ENCODE measurements at regions not wholly inside any gene's neighbourhood (a gene's known extent, or its start where the extent isn't known, plus 50 kb on each side); places are given as distances from the start of the nearest gene placed in this dataset.
"Not testable (repeated sequence)": the region's sequence is repeated elsewhere in the genome, so short reads cannot be mapped to it uniquely, and the experiment has no call there.

DNA sequence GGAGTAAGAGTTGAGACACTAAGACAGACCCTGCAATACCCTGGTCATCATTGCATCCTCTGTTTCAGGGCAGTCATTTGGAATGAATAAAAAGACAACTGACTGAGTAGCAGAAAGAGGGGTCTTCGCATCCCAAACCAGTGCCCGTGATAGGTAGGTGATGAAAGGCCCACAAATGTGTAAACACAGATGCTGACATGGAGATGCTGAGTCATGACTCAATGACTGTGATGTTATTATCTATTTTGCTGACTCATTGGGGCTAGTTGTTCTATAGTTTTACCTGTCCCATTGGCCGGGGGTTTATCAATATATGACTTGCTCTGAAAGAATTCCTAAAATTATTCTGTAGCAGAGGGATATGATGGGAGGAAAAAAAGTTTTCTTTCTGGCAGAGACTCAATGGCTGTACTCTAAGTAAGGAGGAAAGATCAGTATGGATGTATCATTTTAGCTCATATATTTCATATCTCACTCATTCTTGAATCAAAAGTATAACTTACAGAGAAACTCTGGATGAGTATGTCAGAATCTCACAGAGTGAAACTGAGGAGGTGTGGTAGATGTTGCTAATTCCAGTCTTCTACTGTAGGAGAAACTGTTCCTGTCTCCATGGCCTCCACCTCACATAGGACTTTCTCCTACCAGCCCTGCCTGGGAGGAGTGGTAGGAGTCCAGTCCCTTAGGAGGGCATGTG lies 119.9 kb upstream of the PREP start:
- no peak for DNase-seq
- intact Hi-C loops (cut with DNase I): no loop called here

- DNase-seq: no peak
- intact Hi-C loops (cut with DNase I): no loop called here
Measured at GRCh38 chr6:105519954-105520353, 117.1 kb upstream of the PREP start.

GRCh38 chr6:105518993-105519392 lies 116.1 kb upstream of the PREP start:
- DNase-seq; intact Hi-C loops (cut with DNase I): not testable (repeated sequence)

GRCh38 chr6:105515054-105515453 lies 112.2 kb upstream of the PREP start:
- intact Hi-C loops (cut with DNase I): no loop called here
- no peak for DNase-seq

DNA sequence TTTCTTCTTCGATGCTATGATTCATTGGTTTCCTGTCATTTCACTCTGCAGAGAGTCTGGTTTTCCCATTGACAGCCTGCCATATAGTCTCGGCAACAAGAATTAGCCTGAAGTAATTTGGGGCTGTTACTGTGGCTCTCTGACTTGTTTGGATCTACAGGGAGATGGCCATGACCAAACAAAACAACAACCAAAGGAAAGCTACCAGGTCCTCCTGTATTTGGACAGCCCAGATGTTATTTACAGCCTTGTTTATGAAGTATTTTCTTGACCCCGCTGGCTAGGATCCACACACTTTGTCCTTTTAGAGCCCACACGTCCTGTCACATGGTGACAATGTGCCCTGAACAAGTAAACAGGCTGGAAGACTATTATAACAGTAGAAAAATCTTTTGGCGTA lies 111.4 kb upstream of the PREP start:
- intact Hi-C loops (cut with DNase I): no loop called here
- no peak for DNase-seq

DNA sequence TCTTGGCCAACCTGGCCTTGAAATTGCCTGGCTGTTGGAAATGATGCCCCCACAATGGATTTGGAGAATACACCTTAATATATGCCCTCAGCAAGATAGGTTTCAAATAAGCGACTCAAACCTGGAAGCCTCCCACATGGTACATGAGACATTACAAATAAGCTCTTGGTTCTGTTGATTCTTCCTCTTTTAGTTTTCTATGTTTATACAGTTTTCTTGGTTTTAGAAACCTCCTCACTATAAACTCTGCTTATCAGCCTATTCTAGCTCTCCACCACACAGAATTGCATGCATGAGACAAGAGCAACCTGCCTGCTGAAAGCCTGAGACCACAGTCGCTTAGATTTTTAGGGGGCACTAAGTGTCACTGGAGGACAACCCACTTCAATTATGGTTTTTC lies 108.8 kb upstream of the PREP start:
- DNase-seq: no peak

DNA sequence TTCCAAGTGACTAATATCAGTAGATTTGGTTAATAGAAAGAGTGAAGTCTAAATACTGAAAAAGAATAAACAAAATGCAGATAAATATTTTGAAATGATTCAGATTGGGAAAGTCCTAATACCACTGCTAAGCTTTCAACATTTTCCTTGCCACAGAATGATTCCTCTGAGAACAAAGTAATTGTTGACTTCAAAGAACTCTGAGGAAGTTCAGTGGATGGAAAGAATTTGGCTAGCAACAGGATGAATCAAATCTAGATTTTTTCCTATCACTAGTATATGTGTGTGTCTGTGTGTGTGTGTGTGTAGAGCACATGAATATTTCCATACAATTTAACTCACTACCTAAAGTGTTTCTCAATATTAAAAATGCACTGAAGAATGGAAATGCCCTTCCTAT lies 107.9 kb upstream of the PREP start:
- DNase-seq: no peak
- intact Hi-C loops (cut with DNase I): no loop called here

More for the DNA sequence above, 108.8 kb upstream of the PREP start:
- intact Hi-C loops (cut with DNase I): no loop called here

DNA sequence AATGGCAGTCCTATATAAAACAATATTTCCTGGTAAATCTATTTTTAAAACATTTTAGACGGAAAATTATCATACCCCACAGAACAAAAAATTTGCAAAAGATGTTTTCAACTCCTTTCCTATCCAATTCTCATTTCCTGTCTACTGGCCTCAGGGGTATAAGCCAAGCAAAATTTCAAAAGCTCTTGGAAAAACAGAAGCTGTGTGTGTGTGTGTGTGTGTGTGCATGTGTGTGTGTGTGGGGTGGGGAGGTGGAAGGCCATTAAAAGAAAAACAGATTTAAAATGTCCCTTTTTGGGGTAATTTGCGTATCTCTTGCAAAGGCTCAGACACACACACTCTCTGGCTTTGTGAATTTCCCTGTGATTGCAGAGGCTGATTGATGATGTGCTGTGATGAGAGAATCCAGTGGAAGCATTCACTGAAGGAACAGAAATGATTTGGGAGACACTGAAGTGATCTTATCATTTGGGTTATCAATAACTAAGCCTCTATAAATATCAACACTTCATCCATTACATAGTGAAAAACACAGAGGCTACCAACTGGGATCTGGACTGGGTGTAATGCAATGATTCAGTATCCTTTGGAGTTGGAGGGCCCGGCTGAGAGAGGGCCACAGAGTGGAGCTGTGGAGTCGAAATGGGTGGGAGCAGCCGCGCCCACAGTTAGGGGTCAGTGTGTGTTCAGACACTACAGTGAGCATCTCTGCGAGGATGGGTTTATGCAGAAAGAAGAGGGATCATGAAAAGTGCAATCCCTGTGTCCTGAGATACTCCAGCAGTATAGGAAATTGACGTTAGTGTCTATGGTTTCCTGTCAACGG lies 106.8 kb upstream of the PREP start:
- DNase-seq: peak in 6 of 10 donors; percentile 12 to 84 (median 43)
- intact Hi-C loops (cut with DNase I): no loop called here

GRCh38 chr6:105507811-105508210 lies 104.9 kb upstream of the PREP start:
- no peak for DNase-seq
- intact Hi-C loops (cut with DNase I): no loop called here

DNA sequence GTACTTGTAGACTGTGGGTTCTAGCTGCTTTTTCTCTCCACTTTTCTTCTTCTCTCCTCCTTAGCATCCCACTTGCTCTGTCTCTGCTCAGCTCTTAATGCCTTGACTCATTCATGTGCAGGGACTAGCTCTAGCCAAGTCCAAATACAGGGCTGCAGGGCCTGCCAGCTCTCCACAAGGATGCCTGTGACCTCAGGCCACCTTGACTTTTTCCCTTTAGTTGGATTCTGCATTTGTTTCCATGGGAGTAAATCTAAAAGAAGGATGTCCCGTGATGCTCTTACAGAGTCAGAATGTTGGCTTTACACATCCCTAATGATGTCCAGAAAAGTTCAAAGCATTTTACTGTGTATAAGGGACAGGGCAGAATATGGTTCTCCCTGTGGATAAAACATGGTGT lies 101.8 kb upstream of the PREP start:
- intact Hi-C loops (cut with DNase I): no loop called here
- no peak for DNase-seq

DNA sequence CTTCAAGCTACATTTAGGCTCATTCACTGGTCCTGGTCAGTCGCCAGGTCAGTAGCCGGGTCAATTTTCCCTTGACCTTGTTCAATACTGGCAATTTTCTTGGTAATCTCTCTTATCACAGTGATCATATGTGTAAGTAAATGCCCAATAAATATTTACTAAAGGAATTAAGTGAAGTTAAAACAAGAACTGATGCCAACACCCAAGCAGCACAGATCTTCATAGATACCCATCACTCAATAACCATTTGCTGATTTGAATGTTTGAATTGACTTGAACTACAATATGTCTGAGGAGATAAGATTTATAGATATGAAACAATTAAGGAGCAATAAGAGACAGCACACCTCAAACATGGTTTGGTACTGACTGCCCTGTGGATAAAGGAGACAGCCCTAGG lies 100.8 kb upstream of the PREP start:
- DNase-seq: no peak
- intact Hi-C loops (cut with DNase I): no loop called here

- no peak for DNase-seq
- intact Hi-C loops (cut with DNase I): no loop called here
Measured at GRCh38 chr6:105501826-105502344, 99.0 kb upstream of the PREP start.

DNA sequence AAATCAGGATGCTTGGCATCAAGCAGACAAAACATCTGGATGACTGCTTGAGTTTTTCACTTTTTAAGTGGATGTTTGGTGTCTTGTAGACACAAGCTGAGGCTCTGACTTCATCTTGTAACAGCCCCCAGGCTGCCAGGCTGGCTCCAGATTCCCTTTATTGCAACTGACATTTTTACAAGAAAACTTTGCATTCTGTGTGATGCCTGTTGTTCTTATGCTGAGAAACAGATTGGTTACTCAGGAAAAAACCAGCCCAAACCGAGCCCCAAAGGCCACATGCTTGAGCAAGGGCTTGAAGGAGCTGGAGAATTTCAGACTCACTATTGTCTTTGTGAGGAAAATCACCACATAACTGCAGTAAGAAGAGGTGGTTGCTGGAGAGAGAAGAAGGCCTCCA lies 98.4 kb upstream of the PREP start:
- intact Hi-C loops (cut with DNase I): no loop called here
- DNase-seq: no peak

DNA sequence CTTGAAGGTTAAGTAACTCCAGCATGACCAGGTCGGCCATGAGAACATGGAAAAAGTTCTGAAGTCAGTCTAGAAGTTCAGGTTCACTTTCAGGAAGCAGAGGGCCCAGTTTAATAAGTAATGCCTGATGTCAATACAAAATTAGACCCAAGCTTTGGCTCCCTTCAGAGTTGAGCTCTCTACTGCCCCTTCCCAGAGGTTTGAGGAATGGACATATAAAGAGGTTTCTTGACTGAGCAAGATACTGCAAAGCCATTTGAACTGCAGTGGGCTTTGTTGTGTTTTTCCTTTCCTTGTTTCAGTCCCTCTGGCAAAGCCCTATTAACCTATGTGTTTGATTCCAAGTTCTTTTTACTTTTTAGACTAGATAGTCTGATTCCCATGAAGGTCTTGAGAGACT lies 97.8 kb upstream of the PREP start:
- DNase-seq: no peak
- intact Hi-C loops (cut with DNase I): no loop called here

DNA sequence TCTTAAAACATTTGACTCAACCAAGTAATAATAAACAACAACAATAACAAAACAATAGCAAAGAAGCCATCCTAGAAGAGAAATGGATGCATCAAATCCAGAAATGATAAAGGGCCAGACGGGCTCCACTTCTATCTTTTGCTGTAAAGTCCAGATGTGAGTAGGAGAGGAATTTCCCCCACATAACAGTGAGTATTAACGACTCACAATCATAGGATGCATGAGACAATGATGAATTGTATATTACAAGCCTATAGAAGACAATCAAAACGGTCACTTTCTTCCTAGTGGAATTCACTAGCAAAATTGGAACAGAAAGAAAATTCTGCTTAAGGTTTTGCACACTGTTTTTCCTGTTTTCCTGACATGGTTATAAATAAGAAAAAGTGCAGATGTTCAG lies 97.0 kb upstream of the PREP start:
- no peak for DNase-seq
- intact Hi-C loops (cut with DNase I): loop anchor here (10.0 kb wide), 1 partner anchor 95 kb away; no protein-coding TSS in a partner anchor

DNA sequence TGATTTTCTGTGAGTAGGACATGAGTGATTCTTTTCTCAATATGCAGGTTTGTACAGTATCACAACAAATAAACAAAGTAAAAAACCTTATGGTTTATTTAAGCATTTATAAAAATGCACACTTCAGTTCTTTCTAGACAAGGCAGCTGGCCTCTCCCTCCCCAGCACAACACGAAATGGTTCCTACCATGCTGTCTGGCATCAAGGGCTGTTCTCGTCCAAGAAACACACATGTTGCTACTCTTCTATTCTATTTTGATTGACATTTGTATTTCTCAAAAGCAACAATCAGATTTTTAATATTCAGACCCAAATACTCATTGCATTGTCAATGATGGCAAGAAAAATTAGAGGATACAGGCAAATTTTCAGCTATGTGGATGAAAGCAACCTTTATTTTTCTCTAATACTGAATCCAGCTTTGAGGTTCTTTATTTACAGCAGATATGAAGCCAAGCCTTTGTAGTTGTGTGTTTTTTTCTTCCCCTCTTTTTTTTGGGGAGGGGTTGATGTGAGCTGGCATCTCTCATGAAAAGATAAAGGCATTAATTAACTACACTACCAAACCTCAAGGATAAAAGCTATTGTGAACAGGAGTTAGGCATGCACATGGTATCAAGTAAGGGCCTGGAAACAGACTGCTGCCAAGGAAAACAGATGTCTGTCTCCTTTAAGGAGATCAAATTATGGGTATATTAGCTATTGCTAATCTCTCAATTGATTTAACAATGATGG lies 96.4 kb upstream of the PREP start:
- intact Hi-C loops (cut with DNase I): loop anchor here (10.0 kb wide), 1 partner anchor 95 kb away; no protein-coding TSS in a partner anchor
- no peak for DNase-seq

DNA sequence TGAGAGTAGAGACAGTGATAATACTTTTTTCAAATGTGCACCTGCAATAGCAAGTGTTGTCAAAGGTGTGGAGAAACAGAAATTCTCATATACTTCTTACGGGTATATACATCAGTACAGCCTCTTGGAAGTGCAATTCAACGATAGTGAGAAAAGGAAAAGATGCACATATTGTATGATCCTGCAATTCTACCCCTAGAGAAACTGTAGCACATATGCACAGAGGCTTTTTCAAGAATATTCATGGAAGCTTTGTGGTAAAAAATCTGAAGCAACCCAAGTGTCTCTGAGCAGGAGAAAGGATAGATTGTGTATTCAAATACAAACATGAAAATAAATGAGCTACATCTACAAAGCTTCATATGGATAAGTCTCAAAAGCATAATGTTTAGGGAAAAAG lies 94.7 kb upstream of the PREP start:
- no peak for DNase-seq
- intact Hi-C loops (cut with DNase I): loop anchor here (10.0 kb wide), 1 partner anchor 97 kb away; no protein-coding TSS in a partner anchor

DNA sequence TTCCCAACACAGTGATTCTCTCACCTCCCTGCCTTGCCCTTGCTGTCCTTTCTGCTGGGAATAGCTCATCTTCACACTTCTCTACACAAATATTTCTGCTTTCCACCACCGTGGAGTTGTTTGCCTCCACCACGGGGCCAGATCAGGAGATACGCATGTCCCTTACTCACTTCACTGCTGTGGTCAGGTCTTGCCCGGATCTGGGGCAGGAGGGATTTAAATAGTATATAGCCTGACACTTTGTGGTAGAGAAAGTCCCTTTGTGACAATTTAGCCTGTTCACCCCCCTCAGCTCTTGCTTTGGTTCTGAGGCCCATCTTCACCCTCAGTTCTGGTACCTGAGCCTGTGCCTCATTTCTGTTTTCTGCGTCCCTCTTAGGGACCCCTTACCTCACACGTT lies 92.6 kb upstream of the PREP start:
- intact Hi-C loops (cut with DNase I): loop anchor here (10.0 kb wide), 1 partner anchor 99 kb away; no protein-coding TSS in a partner anchor
- DNase-seq: no peak

- intact Hi-C loops (cut with DNase I): loop anchor here (10.0 kb wide), 1 partner anchor 100 kb away; no protein-coding TSS in a partner anchor
Measured at GRCh38 chr6:105494688-105495087, 91.8 kb upstream of the PREP start.

DNA sequence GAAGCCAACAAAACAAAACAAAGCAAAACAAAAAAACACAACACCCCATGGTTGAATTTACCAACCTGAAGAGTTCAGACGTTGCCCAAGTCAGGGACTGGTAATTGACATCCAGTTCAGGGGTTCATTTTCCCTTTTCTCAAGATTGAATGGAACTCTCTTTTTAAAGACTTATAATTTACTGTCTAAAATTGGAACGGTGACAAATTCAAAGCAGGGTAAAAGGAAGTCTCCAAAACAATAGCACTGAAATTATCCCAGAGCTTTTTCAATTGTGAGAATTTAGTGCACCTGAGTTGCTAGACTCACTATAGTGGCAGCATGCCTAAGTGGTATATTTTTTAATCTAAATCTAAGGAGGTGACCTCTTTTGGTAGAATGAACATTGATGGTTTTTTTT lies 90.9 kb upstream of the PREP start:
- intact Hi-C loops (cut with DNase I): loop anchor here (10.0 kb wide), 1 partner anchor 101 kb away; no protein-coding TSS in a partner anchor
- DNase-seq: no peak

More at GRCh38 chr6:105494688-105495087, 91.8 kb upstream of the PREP start:
- no peak for DNase-seq
